AG08396 (cell line): ENCODE measurements at regions not wholly inside any gene's neighbourhood (a gene's known extent, or its start where the extent isn't known, plus 50 kb on each side); places are given as distances from the start of the nearest gene placed in this dataset.

Experiments used
- DNase-seq: peaks from one replicate; pipeline ENCODE4 v3.0.0; 2012; ENCODE audit warnings: low spot score, mixed read lengths

GRCh38 chr1:29505532-29506220 is 269.4 kb downstream of the PTPRU start:
- DNase-seq = no peak

- no peak for DNase-seq
Observed at GRCh38 chr1:29504709-29505410, 268.5 kb downstream of the PTPRU start.

DNA sequence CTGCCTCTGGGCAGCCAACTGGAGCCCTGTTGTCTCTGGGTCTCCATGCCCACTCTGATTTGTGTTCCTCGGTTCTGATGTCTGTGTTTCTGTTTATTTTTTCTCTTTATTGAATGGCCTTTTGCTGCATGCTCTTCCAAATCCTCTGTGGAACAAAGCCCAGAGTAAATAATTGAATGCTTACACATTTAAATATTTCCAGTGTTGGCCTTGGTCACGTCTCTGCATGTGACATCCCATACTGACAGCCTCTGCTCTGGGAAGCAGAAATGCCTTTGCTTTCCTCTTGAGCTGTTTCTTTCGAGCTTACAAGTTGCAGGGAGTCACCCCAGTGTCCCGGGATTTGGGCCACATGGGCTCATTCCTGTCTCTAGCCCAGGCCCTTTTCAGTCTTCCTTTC is 267.9 kb downstream of the PTPRU start:
- peak; percentile 27 for DNase-seq

DNA sequence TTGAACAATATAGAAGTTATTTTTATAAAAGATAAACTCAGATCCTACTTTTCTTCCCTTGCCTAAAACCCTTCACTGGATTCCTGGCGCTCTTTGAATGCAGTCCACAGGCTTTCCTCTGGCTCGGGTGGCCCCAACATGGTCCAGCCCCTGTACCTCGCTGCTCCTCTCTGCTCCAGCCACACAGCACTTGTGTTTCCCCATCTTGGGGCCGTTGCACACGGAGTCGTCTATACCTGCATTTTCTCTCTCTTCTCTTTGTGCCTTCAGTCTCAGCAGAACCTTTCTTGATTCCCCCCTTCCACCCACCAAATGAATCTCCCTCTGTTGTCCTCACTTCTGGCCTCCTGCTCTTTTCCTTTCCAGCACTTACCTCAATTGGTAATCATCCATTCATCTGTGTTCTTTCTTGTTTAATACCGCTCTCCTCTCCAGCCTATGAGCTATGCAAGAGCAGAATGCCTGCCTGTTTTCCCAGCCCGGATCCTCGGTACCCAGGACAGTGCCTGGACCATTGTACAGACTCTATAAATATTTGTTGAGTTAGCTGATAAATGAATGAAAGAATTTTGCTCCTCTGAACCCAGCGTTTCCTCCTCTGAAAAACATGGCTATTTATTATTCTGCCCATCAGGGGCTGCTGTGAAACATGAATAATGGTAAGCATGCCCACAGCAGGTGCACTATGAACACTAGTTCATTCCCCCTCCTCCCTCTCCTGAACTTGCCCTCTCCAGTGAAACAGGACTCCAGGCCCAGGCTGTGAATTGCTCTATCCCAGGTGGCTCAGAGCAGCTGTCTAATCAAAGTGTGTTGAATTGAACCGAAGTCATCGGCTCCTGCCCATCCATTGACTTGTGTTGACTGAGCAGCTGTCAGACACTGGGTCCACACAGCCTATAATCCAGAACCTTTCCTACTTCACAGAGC is 266.9 kb downstream of the PTPRU start:
- no peak for DNase-seq

- no peak for DNase-seq
Observed at GRCh38 chr1:29502225-29502910, 266.0 kb downstream of the PTPRU start.

DNA sequence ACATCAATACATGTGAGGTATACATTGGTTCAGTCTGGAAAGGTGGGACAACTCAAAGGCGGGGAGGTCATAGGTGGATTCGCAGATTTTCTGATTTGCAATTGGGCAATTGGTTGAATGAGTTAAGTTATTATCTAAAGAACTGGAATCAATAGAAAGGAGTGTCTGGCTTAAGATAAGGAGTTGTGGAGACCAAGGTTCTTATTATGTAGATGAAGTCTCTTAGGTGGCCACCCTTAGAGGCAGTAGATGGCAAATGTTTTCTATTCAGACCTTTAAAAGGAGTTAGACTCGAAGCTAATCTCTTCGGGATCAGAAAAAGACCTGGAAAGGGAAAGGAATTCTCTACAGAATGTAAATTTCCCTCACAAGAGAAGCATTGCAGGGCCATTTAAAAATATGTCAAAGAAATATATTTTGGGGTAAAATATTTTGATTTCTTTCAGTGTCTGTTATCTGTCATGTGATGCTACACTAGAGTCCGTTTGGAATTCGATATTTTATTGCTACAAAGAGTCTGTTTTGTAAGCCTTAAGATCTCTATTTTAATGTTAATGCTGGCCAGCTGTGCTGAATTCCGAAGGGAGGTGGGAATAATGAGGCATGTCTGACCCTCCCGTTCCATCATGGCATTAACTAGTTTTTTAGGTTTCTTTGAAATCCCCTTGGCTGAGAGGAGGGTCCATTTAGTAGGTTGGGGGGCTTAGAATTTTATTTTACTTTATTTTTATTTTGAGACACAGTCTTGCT is 265.1 kb downstream of the PTPRU start:
- no peak for DNase-seq

- no peak for DNase-seq
Observed at GRCh38 chr1:29500651-29501050, 264.3 kb downstream of the PTPRU start.

DNA sequence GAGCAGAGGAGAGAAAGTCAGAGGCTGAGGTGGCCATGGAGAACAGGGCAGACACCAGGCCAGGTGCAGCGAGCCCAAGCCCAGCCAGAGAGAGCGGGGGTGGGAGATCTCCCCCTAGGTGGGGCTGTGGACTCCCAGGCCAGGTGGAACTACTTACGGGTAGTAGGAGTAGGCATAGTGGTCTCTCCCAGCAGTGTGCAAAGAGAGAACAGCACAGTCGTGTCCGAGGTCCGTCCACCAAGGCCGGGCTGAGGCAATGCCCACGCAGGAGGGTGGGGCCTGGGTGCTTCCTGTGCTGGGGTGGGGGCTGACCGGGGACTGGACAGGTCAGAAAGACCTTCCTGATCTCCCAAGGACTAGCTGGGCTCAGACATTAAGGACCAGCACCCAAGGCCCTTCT is 263.7 kb downstream of the PTPRU start:
- no peak for DNase-seq

GRCh38 chr1:29499104-29499650 is 262.9 kb downstream of the PTPRU start:
- no peak for DNase-seq

DNA sequence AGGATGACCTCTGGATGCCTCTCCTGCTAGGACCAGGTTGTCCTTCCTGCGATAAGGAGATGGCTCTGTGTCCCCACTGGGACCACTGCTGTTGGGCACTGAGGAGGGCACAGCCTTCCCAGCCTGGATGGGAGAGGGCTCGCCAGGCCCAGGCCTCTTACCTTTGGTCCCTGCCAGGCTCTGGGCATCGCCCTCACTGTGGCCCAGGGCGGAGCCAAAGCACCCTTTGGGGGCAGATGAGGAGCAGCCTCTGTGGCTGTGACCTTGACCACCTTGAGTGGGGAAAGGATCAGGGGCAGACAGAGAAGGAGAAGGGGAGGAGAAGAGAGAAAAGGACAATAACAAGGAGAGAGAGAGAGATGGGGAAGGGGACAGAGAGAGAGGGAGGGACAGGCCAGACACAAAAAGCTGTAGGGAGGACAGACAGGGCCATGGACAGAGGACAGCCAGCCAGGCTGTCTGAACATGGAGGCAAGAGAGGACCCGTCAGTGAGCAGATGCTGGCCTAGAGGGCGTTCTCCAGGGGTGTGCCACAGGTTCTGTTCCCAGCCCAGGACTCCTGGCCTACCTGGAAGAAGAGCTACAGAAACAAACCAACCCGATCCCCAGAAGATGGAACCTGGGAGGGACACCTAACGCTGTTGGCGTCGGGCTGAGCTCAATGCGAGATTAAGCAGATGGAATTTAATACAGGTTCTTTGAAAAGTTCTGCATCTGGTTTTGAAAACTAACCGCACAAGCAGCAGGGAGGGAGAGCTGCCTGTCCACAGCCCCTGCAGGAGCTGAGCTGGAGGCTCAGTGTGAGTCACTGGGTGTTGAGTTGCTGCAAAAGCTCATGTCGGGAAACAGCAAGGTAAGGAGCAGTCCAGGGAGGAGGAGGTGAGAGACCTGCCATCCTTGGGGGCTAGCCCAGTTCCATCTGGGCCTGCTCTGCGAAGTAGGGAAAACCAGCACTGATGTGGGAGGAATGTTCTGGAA is 262.1 kb downstream of the PTPRU start:
- DNase-seq = no peak

GRCh38 chr1:29497395-29498125 is 261.2 kb downstream of the PTPRU start:
- DNase-seq = no peak

DNA sequence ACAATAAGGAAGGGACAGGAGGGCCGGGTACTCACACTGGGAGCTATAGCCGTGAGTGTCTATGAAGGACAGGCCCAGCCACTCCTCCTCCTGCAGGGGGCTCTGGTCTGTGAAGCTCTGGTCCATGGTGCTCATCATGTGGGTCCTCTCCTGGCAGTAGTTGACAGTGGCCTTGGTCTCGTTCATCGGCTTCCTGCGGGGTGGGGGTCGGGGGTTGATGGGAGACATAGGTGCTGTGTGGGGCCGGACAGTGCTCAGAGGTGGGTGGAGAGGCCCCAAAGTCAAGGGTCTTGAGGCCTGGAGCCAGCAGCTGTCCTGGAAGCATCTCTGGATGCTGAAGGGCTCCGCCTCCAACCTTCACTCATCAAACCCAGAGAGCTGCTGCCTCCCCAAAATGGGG is 260.4 kb downstream of the PTPRU start:
- DNase-seq = no peak

DNA sequence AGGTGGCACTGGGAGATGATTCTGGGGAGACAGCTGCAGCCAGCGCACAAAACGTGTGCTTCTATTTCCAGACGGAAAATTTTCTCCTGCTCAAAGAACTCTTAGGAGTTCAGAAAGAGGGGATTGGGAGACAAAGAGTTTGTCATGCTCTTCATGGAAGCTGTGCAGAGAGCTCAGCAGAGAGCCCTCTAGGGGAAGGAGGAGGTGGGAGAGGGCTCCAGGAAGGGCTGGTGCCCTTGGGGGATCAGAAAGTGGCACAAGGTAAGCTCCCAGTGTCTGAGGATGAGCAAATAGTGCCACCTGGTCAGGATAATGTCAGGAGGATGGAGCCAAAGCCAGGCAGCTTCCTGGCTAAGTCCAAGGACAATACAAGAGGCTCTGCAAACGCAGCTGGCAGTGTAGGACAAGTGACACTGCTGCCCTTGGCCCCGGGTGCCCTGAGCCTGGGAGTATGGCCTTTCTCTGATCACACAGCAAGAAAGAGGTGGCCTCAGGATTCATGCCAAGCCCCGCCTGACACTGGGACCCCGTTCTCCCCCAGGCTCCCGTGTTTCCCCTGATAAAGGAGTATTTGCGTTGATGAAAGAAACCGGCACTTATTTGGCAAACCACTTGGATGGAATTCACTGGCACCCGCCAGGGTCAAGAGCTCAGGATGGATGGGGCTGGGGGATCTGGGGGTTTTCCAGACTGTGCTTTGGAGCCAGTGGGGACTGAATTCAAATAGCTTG is 254.0 kb downstream of the PTPRU start:
- no peak for DNase-seq

GRCh38 chr1:29489471-29489870 is 253.1 kb downstream of the PTPRU start:
- no peak for DNase-seq

GRCh38 chr1:29488794-29489311 is 252.5 kb downstream of the PTPRU start:
- no peak for DNase-seq

DNA sequence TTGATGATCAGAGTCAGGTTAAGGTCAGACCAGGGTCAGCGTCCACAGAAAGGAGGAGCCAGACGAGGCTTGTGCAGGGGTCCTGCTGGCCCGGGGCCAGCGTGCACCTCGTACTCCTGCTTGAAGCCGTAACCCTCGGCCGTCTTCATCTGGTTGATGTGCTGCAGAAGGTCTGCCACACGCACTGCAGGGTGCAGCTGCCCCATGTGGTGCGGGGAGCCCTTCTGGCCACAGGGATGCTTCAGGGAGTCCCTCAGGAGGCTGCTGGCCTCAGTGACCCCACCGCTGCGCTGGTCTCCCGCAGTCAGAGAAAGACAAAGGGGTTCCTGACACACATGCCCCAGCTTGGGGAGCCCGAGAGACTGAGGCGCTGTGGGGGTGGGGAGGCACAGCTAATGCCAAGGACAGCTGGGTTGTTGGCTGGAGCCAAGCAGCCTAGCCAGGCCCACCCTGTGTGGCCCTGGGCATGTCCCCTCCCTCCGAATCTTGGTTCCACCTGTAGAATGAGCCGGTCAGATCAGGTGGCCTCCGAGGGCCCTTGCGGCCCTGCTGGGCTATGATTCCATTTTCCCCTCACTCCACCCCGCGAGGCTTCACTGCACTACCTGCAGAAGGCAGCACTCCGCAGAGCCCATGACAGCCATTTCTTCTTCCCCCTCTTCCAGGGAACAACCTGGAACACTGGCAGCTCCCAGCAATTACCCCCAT is 251.9 kb downstream of the PTPRU start:
- DNase-seq = no peak

DNA sequence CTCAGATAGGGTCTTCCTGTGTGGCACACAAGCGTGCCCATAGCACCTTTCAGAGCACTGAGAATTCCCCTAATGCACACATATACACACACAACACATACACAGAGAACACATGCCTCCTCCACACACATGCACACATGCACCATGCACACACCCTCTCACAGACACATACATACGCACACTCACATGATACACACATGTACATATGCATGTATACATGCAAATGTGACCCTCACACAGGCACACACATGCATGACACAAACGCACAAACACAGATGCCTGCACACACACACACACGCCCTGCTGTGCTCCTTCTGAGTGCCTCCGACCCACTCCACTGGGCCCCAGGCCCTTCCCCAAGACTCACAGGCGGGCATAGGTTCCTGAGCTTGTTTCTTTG is 251.0 kb downstream of the PTPRU start:
- DNase-seq = no peak
